ENCODE measurements at regions not wholly inside any gene's neighbourhood (a gene's known extent, or its start where the extent isn't known, plus 50 kb on each side); places are given as distances from the start of the nearest gene placed in this dataset.
A peak's percentile ranks its signal among the peaks of the same experiment; 100 is the strongest.

DNA sequence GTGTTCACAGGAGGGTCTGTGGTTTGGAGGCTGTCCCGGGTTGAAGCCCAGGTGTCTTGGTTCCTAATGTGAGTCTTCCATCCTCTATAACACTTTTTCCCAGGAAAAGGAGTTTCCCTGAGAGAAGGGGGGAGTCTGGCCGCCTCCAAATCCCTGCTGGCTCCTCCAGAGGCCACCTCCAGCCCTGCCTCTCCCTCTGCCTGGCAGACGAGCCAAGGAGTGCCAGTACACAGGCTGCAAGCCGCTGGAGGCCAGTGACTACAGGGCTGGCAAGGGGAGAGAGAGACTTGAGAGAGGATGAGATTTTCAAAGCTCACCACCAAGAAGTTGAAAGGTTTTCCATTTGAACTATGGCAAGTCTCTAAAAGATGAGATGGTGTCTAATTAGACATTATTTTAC, 154.2 kb upstream of the ID2 start:
- DNase-seq, result no peak

DNA sequence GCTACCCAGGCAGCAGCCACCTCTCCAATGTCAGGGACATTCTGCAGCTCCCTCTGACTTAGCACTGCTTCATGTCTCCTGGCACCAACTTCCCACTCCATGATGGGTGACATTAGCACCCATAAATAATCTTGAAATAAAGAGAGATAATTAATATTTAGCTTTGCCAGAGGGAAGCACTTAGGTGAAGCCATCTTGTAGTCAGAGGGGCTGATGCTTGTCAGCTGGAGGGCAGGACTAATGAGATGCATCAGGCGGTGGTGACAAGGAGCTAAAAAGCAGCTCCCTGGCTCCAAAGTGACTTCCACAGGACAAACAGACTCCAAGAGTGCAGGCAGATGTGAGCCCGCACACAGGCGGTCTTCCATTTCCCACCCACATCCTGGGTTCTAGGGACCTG, 153.0 kb upstream of the ID2 start:
- DNase-seq, result no peak

DNA sequence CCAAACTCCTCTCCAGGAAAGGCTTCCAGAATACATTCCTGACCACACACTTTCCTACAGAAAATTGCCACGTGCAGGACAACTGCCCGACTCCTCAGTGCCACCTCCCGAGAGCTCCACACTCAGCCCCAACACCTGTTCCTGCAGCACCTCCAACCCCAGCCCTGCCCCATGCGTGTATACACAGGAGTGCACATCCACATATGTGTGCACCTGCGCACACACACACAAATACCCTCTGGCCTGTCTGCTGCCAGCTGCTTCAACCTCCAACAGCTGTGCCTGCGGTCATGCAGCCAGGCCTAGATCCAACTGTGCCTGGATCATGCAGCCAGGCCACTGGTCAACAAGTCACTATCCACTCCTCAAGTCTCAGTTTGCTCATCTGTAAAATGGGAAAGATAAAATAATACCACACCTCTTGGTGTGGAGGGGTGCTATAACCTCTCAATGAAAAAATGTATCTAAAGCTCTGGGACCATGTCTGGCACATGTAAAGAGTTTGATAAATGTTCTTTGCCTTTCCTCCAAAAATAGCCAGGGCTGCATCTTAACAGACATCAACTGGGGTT, 152.1 kb upstream of the ID2 start:
- no peak for DNase-seq

DNA sequence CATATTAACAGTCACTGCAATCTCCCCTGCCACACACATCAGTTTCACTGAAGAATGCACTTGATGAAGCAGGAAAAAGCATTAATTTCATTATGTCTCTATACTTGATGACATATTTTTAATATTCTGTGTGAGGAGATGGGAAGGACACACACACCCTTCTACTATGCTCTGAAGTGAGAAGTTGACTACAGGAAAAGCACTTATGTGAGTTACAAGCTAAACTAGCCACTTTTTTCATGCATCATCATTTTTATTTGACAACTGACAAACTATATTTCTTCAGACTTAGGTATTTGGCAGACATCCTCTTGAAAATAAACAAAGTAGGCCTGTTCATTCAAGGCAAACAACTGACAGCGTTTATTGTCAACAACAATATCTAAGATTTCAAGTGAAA, 150.4 kb upstream of the ID2 start:
- DNase-seq, result no peak

DNA sequence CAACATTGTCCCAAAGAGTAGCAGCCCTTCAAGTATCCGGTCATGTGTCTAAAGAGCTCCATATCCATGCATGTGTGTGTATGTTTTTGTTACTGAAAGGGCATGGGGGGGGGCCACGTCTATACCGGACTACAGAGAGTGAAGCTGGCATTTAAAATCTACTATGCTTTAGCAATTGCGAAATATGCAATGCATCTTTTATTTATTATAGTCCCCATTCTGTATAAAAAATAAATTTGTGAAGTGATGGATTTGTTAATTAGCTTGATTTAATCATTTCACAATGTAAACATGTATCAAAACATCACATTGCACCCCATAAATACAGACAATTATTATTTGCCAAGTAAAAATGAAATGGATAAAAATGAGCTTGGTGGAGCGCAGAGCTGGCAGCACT, 149.4 kb upstream of the ID2 start:
- DNase-seq, result no peak

DNA sequence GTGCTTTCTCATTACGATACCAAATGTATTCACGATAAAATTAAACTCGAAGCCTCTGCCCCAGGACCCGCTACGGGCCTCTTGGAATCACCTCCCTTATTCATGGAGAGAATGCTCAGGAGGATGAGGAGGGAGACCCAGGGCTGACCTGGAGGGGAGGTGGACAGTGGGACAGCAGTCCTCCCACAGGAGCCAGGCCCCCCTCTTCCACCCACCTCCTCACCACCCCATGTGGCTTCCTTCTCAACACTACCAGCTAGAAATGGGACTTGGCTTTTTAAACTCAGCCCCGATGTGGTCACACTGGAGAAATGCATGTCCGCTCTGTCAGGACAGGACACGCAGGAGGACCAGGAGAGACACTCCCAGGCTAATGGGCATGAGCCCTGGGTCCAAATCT, 147.9 kb upstream of the ID2 start:
- no peak for DNase-seq

DNA sequence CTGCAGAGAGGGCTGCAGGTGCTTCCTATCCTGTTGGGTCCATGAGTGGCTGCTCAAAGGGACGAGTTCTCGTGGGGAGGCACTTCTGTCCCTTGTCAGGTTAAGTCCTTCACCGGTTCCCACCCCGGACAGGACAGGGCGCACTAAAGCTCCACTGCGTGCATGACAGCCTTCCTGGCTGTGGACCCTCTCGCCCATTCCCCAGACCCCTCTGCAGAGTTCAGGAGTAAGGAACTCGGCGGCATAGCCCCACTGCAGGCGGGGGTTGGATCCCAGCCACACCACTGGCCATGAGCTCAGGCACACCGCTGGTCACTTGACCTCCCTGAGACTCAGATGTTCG, 147.5 kb upstream of the ID2 start:
- no peak for DNase-seq

DNA sequence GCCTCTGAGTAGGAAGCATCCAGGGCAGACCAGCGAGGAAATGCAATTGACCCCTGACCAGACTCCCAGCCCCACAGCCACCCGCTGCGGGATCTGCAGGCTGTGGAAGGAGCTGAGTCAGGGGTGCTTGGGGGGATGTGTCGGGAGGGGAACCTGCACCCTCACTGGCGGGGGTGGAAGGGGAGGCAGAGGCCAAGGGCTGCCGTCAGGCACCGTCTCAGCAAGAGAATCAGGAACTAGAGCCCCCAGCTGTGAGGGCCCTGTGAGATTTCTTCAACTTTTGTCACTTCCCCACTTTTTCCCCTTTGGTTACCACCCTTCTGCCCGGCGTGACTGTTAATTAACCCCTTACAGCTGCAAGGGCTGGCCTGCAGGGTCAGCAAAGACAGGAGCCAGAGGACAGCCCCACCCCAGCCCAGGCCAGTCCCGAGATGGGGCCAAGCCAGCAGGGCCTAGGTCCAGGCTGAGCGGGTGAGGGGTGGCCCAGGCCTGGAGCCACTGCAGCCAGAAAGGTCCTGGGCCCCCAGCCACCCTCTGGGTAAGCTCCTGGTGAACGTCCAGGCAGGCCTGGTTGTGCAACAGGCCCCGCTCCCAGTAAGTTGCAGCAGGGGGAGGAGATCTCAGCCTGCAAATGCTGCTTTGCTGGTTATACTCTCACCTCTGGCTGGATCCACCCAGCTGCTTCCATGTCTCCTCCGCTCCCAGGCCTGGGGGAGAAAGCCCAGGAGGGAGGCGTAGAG, 147.0 kb upstream of the ID2 start:
- DNase-seq, result no peak

DNA sequence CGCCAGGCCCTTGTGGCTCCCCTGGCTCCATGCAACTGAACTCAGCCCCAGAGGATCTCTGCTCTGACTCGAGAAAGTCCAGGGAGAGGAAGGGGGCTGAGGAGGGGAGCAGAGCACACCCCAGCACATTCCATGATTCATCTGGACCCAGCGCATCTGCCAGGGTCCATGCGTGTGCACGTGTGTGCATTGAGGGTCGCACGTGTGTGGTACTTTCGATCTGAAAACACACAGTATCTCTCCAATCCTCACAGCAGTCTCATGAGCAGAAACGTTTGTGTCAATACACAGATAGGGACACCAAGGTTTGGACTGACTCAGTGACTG, 146.4 kb upstream of the ID2 start:
- DNase-seq, result no peak

DNA sequence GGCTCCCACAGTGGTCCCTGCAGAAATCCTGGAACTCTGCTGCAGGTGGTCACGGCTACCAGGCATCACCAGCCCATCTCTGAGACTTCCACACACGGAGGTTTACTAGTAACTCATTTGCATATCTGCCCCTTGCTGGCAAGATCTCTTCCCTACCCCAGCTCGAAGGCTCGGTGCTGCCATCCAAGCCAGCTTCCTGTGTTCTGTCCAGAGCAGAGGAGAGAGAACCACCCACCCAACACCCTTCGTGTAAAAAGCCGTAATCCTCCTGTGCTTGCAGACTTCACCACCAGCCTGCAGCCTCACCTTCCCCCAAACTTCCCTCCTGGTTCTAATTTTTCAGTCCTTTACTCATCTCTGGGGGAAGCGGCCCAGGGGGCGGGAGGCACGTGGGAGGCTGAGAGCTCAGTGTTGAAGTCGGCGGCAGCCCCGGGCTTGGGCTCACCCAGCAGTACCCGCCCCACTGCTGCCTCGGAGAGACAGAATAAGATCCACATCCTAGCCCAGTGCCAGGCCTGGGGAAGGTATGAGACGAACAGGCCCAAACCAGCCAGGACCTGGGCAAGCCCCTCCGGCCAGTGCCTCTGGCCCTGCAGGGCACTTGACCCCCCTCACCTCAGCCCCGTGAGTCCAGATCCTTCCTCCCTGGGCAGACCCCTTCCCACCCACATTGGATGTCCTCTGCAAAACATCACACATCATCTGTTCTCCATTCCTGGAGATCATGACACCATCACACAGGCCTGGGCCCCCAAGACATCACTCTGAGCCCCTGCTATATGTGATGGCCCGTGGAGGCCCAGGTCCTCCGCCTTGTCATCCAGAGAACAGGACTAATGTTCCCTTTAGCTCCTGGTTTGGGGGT, 145.8 kb upstream of the ID2 start:
- DNase-seq, result peak; percentile 6

DNA sequence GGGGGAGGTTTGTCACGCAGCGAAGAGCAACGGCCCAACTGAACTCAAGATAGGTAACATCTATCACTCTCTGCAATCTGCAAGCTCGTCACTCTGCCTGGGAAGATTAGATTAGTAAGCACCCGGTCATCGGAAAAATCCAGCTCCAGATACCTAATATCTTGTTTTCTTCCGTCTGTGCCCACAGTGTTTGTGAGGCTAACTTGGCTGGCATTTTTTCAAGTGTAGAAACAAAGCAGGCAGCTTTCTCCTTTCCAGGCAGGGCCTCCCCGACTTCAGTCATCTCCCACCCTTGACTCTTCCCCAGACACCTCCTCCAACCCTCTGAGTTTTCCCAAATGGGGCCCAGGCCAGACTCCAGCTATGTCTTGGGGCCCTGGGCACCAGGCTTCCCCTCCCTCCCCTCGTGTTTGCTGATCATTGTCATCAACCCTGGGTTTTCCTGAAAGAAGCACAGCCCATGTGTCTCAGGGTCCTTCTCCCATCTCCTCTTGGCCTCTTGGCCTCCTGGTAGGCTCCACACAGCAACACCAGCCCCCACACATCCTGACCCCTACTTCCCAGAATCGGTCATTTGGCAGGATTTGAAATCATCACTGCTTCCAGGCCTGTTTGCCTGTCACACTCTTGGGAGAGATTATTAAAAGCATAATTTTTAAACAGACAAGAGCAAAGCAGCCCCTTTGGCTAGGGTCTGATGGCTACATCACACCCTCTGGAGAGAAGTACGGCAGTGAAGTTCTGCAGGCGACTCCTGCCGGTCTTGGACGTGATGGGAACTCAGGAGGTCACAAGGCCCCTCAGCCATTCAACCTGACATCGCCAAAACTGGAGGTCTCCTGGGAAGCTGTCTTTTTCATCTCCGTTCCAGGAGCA, 144.9 kb upstream of the ID2 start:
- no peak for DNase-seq

DNA sequence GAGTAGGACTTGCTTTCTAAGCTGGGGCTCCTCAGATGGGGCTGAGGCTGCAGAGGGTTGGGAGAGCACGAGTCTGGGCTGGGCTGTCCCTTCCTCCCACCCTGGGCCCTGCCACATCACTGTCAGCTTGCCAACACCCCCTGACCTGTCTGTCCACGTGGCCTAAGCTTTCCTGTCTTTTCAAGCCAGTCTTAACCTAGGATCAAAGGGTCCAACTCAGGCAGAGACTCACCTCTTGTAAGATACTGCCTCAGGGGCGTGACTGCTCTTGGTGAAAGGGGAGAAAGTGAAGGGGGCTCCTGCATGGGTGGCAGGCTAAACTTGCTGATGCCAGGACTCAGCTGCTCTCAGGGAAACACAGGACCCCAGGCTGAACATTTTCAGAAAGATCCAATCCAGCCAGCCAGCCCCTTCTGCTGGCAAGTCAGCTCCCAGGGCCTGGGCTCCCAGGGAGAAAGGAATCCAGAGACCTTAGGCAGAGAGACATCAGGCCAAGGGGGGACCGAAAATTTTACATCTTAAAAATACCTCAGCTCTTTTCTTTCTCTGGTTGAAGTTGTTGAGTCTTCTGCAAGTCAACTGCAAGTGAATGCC, 144.2 kb upstream of the ID2 start:
- no peak for DNase-seq

DNA sequence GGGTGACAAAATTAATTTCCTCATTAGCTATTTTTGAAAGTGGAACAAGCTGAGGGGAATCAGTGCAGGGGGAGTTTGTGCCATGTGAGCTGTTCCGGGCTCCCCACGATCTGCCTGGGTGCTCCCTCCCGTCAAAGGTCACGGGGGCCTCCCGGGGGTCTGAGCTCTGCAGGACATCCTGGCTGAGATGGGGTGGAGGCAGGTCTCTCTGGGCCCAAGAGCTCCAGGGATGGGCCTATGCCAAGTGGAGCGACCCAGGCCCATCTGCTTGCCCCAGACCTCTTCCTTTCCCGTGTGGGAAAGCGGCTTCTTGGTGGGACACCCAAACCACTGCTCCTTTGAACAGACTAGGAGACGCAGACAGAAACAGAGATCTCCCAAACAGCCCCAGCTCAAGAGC, 143.3 kb upstream of the ID2 start:
- DNase-seq, result no peak

DNA sequence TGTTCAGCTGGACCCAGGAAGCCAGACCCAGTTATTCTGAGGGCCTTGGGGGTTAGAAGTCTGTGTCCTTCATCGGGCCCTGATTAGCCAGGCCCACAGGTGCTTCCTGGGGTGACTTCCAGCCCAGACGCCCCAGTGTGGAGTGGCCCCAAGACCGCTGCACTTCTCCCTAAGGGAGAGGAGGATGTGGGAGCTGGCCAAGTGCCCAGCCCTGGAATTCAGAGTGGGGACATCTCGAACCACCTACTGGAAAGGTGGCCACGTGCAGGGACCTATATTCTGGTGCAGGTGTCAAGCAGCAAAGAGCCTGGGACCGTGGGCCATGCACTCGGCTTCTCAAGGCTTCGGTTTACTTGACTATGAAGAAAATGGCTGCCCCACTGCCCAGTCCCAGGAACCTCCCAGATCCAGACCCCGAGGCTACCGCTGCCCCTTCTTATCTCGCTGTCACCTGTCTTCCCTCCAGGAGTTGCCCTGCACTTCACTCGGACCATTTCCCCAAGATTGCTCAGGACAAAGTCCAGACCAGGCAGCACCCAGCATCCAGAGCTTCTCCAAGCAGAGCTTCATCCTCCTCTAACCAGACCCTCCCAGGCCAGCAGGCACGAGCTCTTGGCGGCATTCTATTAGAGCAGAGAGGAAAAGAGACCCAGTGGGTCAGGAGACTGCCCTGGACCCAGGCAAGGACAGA, 142.8 kb upstream of the ID2 start:
- no peak for DNase-seq

DNA sequence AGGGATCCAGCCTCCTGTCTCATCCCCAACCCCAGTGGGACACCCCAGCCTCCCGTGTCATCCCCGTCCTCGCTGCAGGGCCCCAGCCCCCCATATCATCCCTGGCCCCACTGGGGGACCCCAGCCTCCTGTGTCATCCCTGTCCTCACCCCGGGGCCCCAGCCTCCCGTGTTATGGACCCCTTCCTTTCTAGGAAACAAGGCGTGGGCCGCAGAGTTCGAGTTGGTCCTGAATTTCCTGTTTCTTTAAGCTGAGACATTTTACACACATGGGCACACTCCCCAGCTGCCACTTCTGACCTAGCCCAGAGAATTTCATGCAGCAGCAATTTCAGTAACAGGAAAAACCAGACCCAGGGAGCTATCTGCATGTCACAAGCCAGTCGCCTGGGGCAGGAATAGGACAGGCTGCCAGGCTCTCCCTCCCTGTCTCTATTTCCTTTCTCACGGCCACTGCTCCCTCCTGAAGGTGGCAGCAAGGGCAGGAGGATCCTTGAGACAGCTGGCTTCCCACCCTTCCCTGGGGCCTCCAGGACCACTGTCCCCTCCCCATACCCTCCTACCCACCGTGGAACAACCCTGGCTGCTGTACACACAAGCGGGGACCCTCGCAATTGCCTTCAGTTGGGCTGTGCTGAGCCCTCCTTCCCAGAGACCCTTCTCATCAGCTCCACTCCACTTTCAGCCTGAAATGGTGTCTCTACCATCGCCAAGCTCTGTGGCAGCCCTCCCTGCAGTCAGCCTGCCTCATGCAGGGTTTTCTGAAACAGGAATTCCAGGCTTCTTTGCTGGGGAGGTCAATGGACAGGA, 141.9 kb upstream of the ID2 start:
- no peak for DNase-seq

DNA sequence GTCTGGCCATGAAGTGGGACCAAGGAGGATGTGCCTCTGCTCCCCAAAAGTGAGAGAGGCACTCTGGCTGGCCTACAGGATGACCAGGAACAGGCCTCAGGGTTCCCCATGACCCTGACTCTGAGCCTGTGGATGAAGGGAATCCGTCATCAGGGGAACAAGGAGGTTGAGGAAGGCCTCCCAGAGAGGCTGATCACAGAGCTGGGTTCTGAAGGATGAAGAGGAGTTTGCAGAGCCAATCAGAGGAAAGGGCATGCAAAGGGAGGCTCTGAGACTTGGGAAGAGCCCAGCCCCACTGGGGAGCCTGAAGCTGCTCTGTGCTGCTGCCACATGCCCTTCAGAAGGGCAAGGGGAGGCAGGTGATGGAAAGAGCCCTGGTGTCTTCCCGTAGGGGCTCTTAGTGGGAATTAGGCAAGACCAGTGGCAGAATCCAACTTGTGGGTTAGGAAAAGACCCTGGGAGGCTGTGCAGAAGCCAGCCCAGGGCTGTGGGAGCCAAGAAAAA, 141.3 kb upstream of the ID2 start:
- no peak for DNase-seq

DNA sequence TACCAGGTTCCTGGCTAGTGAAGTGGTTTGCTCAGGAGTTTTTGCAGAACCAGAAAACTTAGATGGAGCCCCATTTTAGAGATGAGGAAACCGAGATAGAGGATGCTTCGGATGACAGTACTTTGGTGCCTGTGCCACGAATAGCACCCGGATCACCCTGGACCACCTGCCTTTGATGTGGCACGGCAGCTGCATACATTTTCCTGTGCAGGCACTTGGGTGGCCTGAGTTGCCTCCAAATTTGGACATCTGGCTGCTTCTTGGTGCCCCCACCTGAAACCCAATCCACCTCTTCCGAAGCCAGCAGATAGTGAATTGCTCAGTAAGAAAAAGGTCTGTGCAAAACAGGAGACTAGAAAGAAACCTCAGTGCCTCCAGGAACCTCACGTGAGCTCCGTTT, 140.6 kb upstream of the ID2 start:
- no peak for DNase-seq

DNA sequence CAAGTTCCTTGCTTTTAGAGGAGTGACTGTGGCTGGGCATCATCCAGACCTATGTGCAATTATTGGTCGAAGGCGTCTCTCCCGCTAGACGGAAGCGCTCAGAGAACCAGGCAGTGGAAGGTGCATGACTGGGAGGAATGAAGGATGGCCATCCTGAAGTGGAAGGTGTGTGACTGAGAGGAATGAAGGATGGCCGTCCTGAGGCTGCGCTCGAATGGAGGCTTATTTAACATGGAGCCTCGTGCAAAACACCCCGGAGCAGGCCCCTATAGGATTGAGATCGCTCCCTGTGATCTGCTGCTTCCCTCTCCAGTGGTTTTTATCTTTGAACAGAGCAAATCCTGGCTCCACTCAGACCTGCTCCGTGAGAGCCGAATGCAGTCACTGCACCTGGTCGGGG, 140.2 kb upstream of the ID2 start:
- no peak for DNase-seq

DNA sequence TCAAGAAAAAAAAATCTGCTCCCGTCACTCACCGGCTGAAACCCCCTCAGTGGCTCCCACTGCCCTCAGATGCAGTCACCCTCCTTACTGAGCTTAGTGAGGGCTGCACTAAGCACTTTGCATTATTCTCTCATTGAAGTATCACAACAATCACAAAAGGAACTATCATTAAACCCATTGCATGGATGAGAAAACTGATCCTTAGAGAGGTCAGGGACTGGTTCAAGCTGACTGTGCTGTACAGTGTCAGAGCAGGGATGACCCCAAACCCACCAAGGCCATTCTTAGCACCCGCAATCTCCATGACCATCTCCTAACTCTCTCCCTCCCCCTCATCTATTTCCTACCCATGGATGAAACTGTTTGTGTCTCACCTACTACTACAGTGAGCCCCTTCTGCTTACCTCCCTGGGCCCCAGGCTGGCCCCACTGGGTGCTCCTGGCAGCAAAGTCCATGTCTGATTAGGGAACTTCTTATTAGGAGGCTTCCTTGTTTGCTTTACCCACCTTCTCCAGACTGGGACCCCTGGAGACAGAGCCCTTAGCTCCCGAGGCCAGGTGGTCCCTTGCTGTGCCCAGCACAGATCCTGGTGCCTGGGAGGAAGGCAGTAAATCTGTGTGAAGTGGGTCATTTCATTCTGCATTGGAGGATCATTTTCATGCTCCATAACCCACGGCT, 139.3 kb upstream of the ID2 start:
- DNase-seq, result no peak

DNA sequence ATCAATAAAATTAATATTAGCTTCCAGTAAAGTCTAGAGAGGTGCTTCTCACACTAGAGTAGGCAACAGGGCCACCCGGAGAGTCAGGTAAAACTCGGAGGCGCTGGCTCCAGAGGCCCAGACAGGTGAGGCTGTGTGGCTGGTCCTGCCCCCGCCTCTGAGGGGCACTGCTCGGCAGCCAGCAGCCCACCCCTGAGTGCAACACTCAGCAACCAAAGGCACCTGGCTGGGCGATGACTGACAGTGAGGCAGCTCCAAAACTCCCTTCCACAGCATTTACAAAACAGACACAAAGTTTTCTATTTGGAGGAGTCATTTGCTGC, 138.8 kb upstream of the ID2 start:
- no peak for DNase-seq

Measured in kidney glomerular epithelial cell (primary cell).